GM12892 (cell line): ENCODE measurements at regions not wholly inside any gene's neighbourhood (a gene's known extent, or its start where the extent isn't known, plus 50 kb on each side); places are given as distances from the start of the nearest gene placed in this dataset.

Experiments
- POLR2A ChIP-seq: IDR thresholded peaks from 2 replicates; pipeline ENCODE4 v1.6.1; 2011; ENCODE audit warnings: low read depth, low read length, control low read depth
- POLR2AphosphoS5 ChIP-seq: IDR thresholded peaks from 2 replicates; pipeline ENCODE4 v1.6.1; 2011; ENCODE audit warnings: low read depth, low read length, control low read depth

- TF ChIP-seq POLR2A (no peak), POLR2AphosphoS5 (no peak)
Measured at GRCh38 chr2:121096611-121097010, 188.4 kb downstream of the TFCP2L1 start.
